Smooth muscle cell (in vitro differentiated cells): ENCODE measurements at regions not wholly inside any gene's neighbourhood (a gene's known extent, or its start where the extent isn't known, plus 50 kb on each side); places are given as distances from the start of the nearest gene placed in this dataset.
A peak's percentile ranks its signal among the peaks of the same experiment; 100 is the strongest.

Source experiments
- DNase-seq: peaks from one replicate; lab custom pipeline; 2025; ENCODE audit not compliant: unreplicated experiment; lab: John Stamatoyannopoulos, UW
- H2AFZ ChIP-seq: fragments of 200-600 bp; sonication (generic); 2 replicates; pipeline ENCODE4 v1.6.0; 2016; ENCODE audit warnings: antibody characterized with exemption, low read depth, mild to moderate bottlenecking
- H3F3A ChIP-seq: fragments of 200-600 bp; sonication (generic); 2 replicates; pipeline ENCODE4 v1.6.0; 2017; ENCODE audit warnings: antibody characterized with exemption, low read depth
- H3K27ac ChIP-seq: fragments of 200-600 bp; sonication (generic); 2 replicates; pipeline ENCODE4 v1.5.1; 2016; ENCODE audit warnings: low read depth, mild to moderate bottlenecking
- H3K27me3 ChIP-seq: fragments of 200-600 bp; sonication (generic); 2 replicates; pipeline ENCODE4 v1.6.1; 2016; ENCODE audit warnings: low read depth, mild to moderate bottlenecking
- H3K36me3 ChIP-seq: fragments of 200-600 bp; sonication (generic); 2 replicates; pipeline ENCODE4 v1.5.1; 2016; ENCODE audit warnings: low read depth
- H3K4me1 ChIP-seq: fragments of 200-600 bp; sonication (generic); 2 replicates; pipeline ENCODE4 v1.5.1; 2016; ENCODE audit warnings: low read depth
- H3K4me2 ChIP-seq: fragments of 200-600 bp; sonication (generic); 2 replicates; pipeline ENCODE4 v1.6.0; 2016; ENCODE audit warnings: mild to moderate bottlenecking
- H3K4me3 ChIP-seq: fragments of 200-600 bp; sonication (generic); 2 replicates; pipeline ENCODE4 v1.5.1; 2016; ENCODE audit warnings: mild to moderate bottlenecking
- H3K79me2 ChIP-seq: fragments of 200-600 bp; sonication (generic); 2 replicates; pipeline ENCODE4 v1.6.0; 2016; ENCODE audit warnings: low read depth, mild to moderate bottlenecking
- H3K9ac ChIP-seq: fragments of 200-600 bp; sonication (generic); 2 replicates; pipeline ENCODE4 v1.6.0; 2016; ENCODE audit warnings: low read depth
- H3K9me3 ChIP-seq: fragments of 200-600 bp; sonication (generic); replicated peaks from 2 replicates; pipeline ENCODE4 v1.5.1; 2016; ENCODE audit warnings: low read depth
- H4K20me1 ChIP-seq: fragments of 200-600 bp; sonication (generic); 2 replicates; pipeline ENCODE4 v1.6.0; 2016; ENCODE audit warnings: low read depth
- CTCF ChIP-seq: fragments of 200-600 bp; sonication (generic); IDR thresholded peaks from 2 replicates; pipeline ENCODE4 v1.5.1; 2017; ENCODE audit warnings: borderline replicate concordance, mild to moderate bottlenecking, antibody characterized with exemption; ENCODE audit not compliant: insufficient read depth, poor library complexity, severe bottlenecking
- WGBS: methylation state at CpG from one replicate; pipeline ENCODE4 v1.1.7; 2016; ENCODE audit warnings: low lambda C conversion rate; 5-methylcytosine and 5-hydroxymethylcytosine counted together

- Histone ChIP-seq H3K9ac (no peak overlapping the region), H3K36me3 (no peaks in the 10 kb centered on the region), H3K4me1 (no peaks in the 10 kb centered on the region), H4K20me1 (no peaks in the 10 kb centered on the region), H3K79me2 (no peaks in the 10 kb centered on the region), H3K27me3 (no peaks in the 10 kb centered on the region), H3K4me3 (no peak overlapping the region), H3K4me2 (no peak overlapping the region), H3K27ac (peak overlapping the region; percentile 73), H2AFZ (no peak overlapping the region), H3F3A (peaks cover 15% of the 10 kb centered on the region), H3K9me3 (no peaks in the 10 kb centered on the region)
- no peak for TF ChIP-seq CTCF
- WGBS: 58% methylated on average over 18 of the region's 18 CpGs
- DNase-seq: no peak
Observed at GRCh38 chr2:8094526-8094925, 587.3 kb upstream of the ID2 start.

- 91% methylated on average over 4 of the region's 4 CpGs for WGBS
- no peak overlapping the region for H3K4me3 ChIP-seq
- no peak overlapping the region for H2AFZ ChIP-seq
Observed at GRCh38 chr2:8095978-8096377, 585.9 kb upstream of the ID2 start.

GRCh38 chr2:8096484-8096883 is 585.4 kb upstream of the ID2 start:
- no peak overlapping the region for H3K4me3 ChIP-seq
- no peaks in the 10 kb centered on the region for H3K79me2 ChIP-seq
- H3K9me3 ChIP-seq: no peaks in the 10 kb centered on the region
- H4K20me1 ChIP-seq: no peaks in the 10 kb centered on the region
- DNase-seq: no peak
- H3K27me3 ChIP-seq: no peaks in the 10 kb centered on the region
- no peak overlapping the region for H3K27ac ChIP-seq
- H3F3A ChIP-seq: no peaks in the 10 kb centered on the region
- H3K9ac ChIP-seq: no peak overlapping the region
- no peaks in the 10 kb centered on the region for H3K4me1 ChIP-seq
- TF ChIP-seq CTCF: no peak
- WGBS: 87% methylated on average over 1 of the region's 1 CpG
- H3K4me2 ChIP-seq: no peak overlapping the region
- H2AFZ ChIP-seq: no peak overlapping the region
- H3K36me3 ChIP-seq: no peaks in the 10 kb centered on the region

More at GRCh38 chr2:8095978-8096377, 585.9 kb upstream of the ID2 start:
- no peak for TF ChIP-seq CTCF
- H3K4me2 ChIP-seq: no peak overlapping the region
- no peaks in the 10 kb centered on the region for H3K36me3 ChIP-seq
- no peak overlapping the region for H3K9ac ChIP-seq
- peaks cover 3% of the 10 kb centered on the region for H3F3A ChIP-seq
- H3K27ac ChIP-seq: no peak overlapping the region
- no peaks in the 10 kb centered on the region for H3K9me3 ChIP-seq
- H4K20me1 ChIP-seq: no peaks in the 10 kb centered on the region
- no peaks in the 10 kb centered on the region for H3K4me1 ChIP-seq
- no peaks in the 10 kb centered on the region for H3K79me2 ChIP-seq
- H3K27me3 ChIP-seq: no peaks in the 10 kb centered on the region
- DNase-seq: no peak

GRCh38 chr2:8098476-8099266 is 583.2 kb upstream of the ID2 start:
- TF ChIP-seq CTCF: no peak
- Histone ChIP-seq H3K4me2 (no peak overlapping the region), H3K9me3 (no peaks in the 10 kb centered on the region), H3K36me3 (no peaks in the 10 kb centered on the region), H3K27ac (no peak overlapping the region), H3K4me1 (no peaks in the 10 kb centered on the region), H3K79me2 (no peaks in the 10 kb centered on the region), H2AFZ (no peak overlapping the region), H4K20me1 (no peaks in the 10 kb centered on the region), H3F3A (no peaks in the 10 kb centered on the region), H3K9ac (no peak overlapping the region), H3K4me3 (no peak overlapping the region), H3K27me3 (no peaks in the 10 kb centered on the region)
- DNase-seq: no peak
- WGBS: 91% methylated on average over 6 of the region's 6 CpGs
